Astrocyte (in vitro differentiated cells and primary cell): ENCODE measurements at regions not wholly inside any gene's neighbourhood (a gene's known extent, or its start where the extent isn't known, plus 50 kb on each side); places are given as distances from the start of the nearest gene placed in this dataset.

Source experiments
- DNase-seq: peaks from one replicate; pipeline ENCODE4 v3.0.0-alpha.2; 2010; ENCODE audit warnings: low read depth
- FAIRE-seq: peaks from 2 replicates; lab custom pipeline; 2011; peaks lifted over from hg19 to GRCh38; lab: Jason Lieb, UNC
- H2AFZ ChIP-seq: 2 replicates; pipeline ENCODE4 v1.6.0; 2012; ENCODE audit warnings: low read depth, low read length, inconsistent platforms
- H3K27ac ChIP-seq: 2 replicates; pipeline ENCODE4 v1.5.1; 2011; ENCODE audit warnings: low read depth, low read length, inconsistent platforms
- H3K27me3 ChIP-seq: 2 replicates; pipeline ENCODE4 v1.6.0; 2011; ENCODE audit warnings: low read length, inconsistent platforms; ENCODE audit not compliant: insufficient read depth
- H3K36me3 ChIP-seq: 2 replicates; pipeline ENCODE4 v1.5.1; 2011; ENCODE audit warnings: low read length, inconsistent platforms; ENCODE audit not compliant: insufficient read depth
- H3K4me1 ChIP-seq: 2 replicates; pipeline ENCODE4 v1.5.1; 2011; ENCODE audit warnings: low read length, inconsistent platforms; ENCODE audit not compliant: insufficient read depth
- H3K4me2 ChIP-seq: 2 replicates; pipeline ENCODE4 v1.6.0; 2012; ENCODE audit warnings: low read length, inconsistent platforms
- H3K4me3 ChIP-seq: 2 replicates; pipeline ENCODE4 v1.5.1; 2011; ENCODE audit warnings: low read depth, mild to moderate bottlenecking, low read length, inconsistent platforms; ENCODE audit not compliant: insufficient read depth
- H3K79me2 ChIP-seq: 2 replicates; pipeline ENCODE4 v1.6.0; 2012; ENCODE audit warnings: mild to moderate bottlenecking, low read length, inconsistent platforms; ENCODE audit not compliant: insufficient read depth
- H3K9ac ChIP-seq: 2 replicates; pipeline ENCODE4 v1.6.0; 2012; ENCODE audit warnings: mild to moderate bottlenecking, low read length, inconsistent platforms
- H3K9me3 ChIP-seq: 2 replicates; pipeline ENCODE4 v1.5.1; 2012; ENCODE audit warnings: low read depth, mild to moderate bottlenecking, low read length, inconsistent platforms; ENCODE audit not compliant: insufficient read depth
- H4K20me1 ChIP-seq: 2 replicates; pipeline ENCODE4 v1.6.0; 2012; ENCODE audit warnings: low read length, inconsistent platforms; ENCODE audit not compliant: insufficient read depth
- H3K27ac Mint-ChIP-seq: one replicate; pipeline ENCODE4 v1.8.0; 2021; ENCODE audit warnings: mild to moderate bottlenecking, mixed read lengths; ENCODE audit not compliant: unreplicated experiment
- H3K27me3 Mint-ChIP-seq: one replicate; pipeline ENCODE4 v1.8.0; 2021; ENCODE audit warnings: low read depth, mixed read lengths; ENCODE audit not compliant: unreplicated experiment
- H3K36me3 Mint-ChIP-seq: one replicate; pipeline ENCODE4 v1.8.0; 2021; ENCODE audit warnings: low read depth, mixed read lengths; ENCODE audit not compliant: unreplicated experiment
- H3K4me1 Mint-ChIP-seq: one replicate; pipeline ENCODE4 v1.8.0; 2021; ENCODE audit warnings: low read depth, mixed read lengths; ENCODE audit not compliant: unreplicated experiment
- H3K4me3 Mint-ChIP-seq: one replicate; pipeline ENCODE4 v1.8.0; 2021; ENCODE audit warnings: mild to moderate bottlenecking, moderate library complexity, mixed read lengths; ENCODE audit not compliant: unreplicated experiment
- H3K9me3 Mint-ChIP-seq: one replicate; pipeline ENCODE4 v1.8.0; 2021; ENCODE audit warnings: mild to moderate bottlenecking, mixed read lengths; ENCODE audit not compliant: unreplicated experiment
- EZH2 ChIP-seq: IDR thresholded peaks from 2 replicates; pipeline ENCODE4 v1.6.1; 2012; ENCODE audit warnings: mild to moderate bottlenecking, low read length, inconsistent platforms; ENCODE audit not compliant: insufficient read depth
- TF ChIP-seq, protein P1 (sequence below): IDR thresholded peaks from 2 replicates; pipeline ENCODE4 v1.5.1; 2011; ENCODE audit warnings: low read depth, mild to moderate bottlenecking, inconsistent platforms, low read length, moderate library complexity; ENCODE audit not compliant: insufficient read depth

- no peak overlapping the region for H3K4me2 ChIP-seq
- H3K9me3 ChIP-seq = no peaks in the 10 kb centered on the region
- H3K36me3 Mint-ChIP-seq = no peaks in the 10 kb centered on the region
- no peaks in the 10 kb centered on the region for H3K36me3 ChIP-seq
- H3K4me1 ChIP-seq = no peaks in the 10 kb centered on the region
- H3K9me3 Mint-ChIP-seq = no peaks in the 10 kb centered on the region
- H2AFZ ChIP-seq = no peak overlapping the region
- H3K27ac ChIP-seq = no peak overlapping the region
- no peaks in the 10 kb centered on the region for H3K27me3 Mint-ChIP-seq
- no peak overlapping the region for H3K9ac ChIP-seq
- FAIRE-seq (no peak), DNase-seq (no peak)
- TF ChIP-seq EZH2 = no peak
- TF ChIP-seq, protein P1, sequence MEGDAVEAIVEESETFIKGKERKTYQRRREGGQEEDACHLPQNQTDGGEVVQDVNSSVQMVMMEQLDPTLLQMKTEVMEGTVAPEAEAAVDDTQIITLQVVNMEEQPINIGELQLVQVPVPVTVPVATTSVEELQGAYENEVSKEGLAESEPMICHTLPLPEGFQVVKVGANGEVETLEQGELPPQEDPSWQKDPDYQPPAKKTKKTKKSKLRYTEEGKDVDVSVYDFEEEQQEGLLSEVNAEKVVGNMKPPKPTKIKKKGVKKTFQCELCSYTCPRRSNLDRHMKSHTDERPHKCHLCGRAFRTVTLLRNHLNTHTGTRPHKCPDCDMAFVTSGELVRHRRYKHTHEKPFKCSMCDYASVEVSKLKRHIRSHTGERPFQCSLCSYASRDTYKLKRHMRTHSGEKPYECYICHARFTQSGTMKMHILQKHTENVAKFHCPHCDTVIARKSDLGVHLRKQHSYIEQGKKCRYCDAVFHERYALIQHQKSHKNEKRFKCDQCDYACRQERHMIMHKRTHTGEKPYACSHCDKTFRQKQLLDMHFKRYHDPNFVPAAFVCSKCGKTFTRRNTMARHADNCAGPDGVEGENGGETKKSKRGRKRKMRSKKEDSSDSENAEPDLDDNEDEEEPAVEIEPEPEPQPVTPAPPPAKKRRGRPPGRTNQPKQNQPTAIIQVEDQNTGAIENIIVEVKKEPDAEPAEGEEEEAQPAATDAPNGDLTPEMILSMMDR = no peak
- no peaks in the 10 kb centered on the region for H3K79me2 ChIP-seq
- no peaks in the 10 kb centered on the region for H4K20me1 ChIP-seq
- H3K4me1 Mint-ChIP-seq = peaks cover 6% of the 10 kb centered on the region
- H3K4me3 ChIP-seq = no peak overlapping the region
- H3K27ac Mint-ChIP-seq = no peak overlapping the region
- no peaks in the 10 kb centered on the region for H3K27me3 ChIP-seq
- H3K4me3 Mint-ChIP-seq = no peak overlapping the region
Measured at GRCh38 chr2:167478196-167478595, 589.9 kb downstream of the XIRP2 start.

DNA sequence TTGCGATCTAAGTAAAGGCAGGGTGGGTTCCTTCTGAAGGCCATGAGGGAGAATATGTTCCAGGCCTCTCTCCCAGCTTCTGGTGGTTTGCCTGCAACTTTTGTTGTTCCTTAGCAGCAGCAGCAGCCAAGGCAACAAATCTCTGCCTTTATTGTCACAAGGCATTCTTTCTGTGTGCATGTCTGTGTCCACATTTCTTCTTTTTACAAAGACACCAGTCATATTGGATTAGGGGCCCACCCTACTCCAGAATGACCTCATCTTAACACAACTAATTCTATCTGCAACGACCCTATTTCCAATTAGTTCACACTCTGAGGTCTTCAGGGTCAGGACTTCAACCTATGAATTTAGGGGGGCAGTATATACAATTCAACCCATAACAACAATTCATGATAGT lies 587.5 kb downstream of the XIRP2 start:
- H3K36me3 ChIP-seq = no peaks in the 10 kb centered on the region

GRCh38 chr2:167471734-167472133 lies 583.5 kb downstream of the XIRP2 start:
- H3K27ac Mint-ChIP-seq = no peak overlapping the region
- H3K4me3 Mint-ChIP-seq = no peak overlapping the region
- Histone ChIP-seq H3K4me3 (no peak overlapping the region), H3K4me2 (no peak overlapping the region), H2AFZ (no peak overlapping the region), H3K79me2 (no peaks in the 10 kb centered on the region), H3K36me3 (no peaks in the 10 kb centered on the region), H4K20me1 (no peaks in the 10 kb centered on the region), H3K4me1 (no peaks in the 10 kb centered on the region), H3K27me3 (no peaks in the 10 kb centered on the region), H3K9me3 (no peaks in the 10 kb centered on the region), H3K9ac (no peak overlapping the region), H3K27ac (no peak overlapping the region)
- TF ChIP-seq, protein P1 = no peak
- TF ChIP-seq EZH2 = no peak
- FAIRE-seq (no peak), DNase-seq (no peak)
- no peaks in the 10 kb centered on the region for H3K9me3 Mint-ChIP-seq
- H3K27me3 Mint-ChIP-seq = no peaks in the 10 kb centered on the region
- no peaks in the 10 kb centered on the region for H3K36me3 Mint-ChIP-seq
- H3K4me1 Mint-ChIP-seq = peaks cover 11% of the 10 kb centered on the region

More for the DNA sequence above, 587.5 kb downstream of the XIRP2 start:
- no peaks in the 10 kb centered on the region for H3K27me3 ChIP-seq
- H3K4me1 Mint-ChIP-seq = peaks cover 16% of the 10 kb centered on the region
- H3K4me2 ChIP-seq = no peak overlapping the region
- FAIRE-seq (no peak), DNase-seq (no peak)
- H3K9me3 ChIP-seq = no peaks in the 10 kb centered on the region
- no peak overlapping the region for H3K4me3 ChIP-seq
- no peaks in the 10 kb centered on the region for H3K79me2 ChIP-seq
- no peaks in the 10 kb centered on the region for H3K9me3 Mint-ChIP-seq
- no peak overlapping the region for H3K27ac Mint-ChIP-seq
- no peaks in the 10 kb centered on the region for H3K27me3 Mint-ChIP-seq
- no peak overlapping the region for H2AFZ ChIP-seq
- H4K20me1 ChIP-seq = no peaks in the 10 kb centered on the region
- no peaks in the 10 kb centered on the region for H3K4me1 ChIP-seq
- H3K4me3 Mint-ChIP-seq = no peak overlapping the region
- no peak overlapping the region for H3K9ac ChIP-seq
- no peaks in the 10 kb centered on the region for H3K36me3 Mint-ChIP-seq
- TF ChIP-seq, protein P1 = no peak
- H3K27ac ChIP-seq = no peak overlapping the region
